GM13976 (cell line): ENCODE measurements at regions not wholly inside any gene's neighbourhood (a gene's known extent, or its start where the extent isn't known, plus 50 kb on each side); places are given as distances from the start of the nearest gene placed in this dataset.
"Not testable (repeated sequence)": the region's sequence is repeated elsewhere in the genome, so short reads cannot be mapped to it uniquely, and the experiment has no call there.

ENCODE experiments used
- DNase-seq: peaks from one replicate; pipeline ENCODE4 v3.0.0; 2012; ENCODE audit warnings: low spot score
- in situ Hi-C: fragments of 300-500 bp; cut with MboI; formaldehyde crosslinking; loops from one replicate; pipeline ENCODE4 v1.12.0; 2022; ENCODE audit warnings: low sequenced_read_pairs, mixed read lengths, inconsistent platforms; ENCODE audit not compliant: unreplicated experiment
- TF ChIP-seq, protein P1 (sequence below): IDR thresholded peaks from 2 replicates; pipeline ENCODE4 v1.5.1; 2012; ENCODE audit warnings: borderline replicate concordance, mild to moderate bottlenecking; ENCODE audit not compliant: insufficient read depth; ENCODE audit errors: extremely low read depth, missing control alignments, control extremely low read depth

DNA sequence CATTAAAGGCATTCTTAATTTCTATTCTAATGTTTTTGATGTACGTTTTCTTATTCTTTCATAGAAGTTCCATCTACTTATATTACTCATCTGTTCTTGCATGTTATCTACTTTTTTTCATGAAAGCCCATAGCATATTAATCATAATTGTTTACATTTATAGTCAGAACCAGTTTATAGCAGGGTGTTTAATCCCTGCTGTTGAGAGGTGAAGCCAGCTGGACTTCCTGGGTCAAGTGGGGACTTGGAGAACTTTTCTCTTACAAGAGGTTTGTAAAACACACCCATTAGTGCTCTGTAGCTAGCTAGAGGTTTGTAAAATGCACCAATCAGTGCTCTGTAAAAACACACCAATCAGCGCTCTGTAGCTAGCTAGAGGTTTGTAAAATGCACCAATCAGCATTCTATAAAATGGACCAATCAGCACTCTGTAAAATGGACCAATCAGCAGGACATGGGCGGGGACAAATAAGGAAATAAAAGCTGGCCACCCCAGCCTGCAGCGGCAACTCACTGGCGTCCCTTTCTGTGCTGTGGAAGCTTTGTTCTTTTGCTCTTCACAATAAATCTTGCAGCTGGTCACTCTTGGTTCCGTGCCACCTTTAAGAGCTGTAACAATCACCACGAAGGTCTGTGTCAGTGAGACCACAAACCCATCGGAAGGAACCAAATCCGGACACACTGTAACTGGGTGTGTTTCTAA is 120.6 kb downstream of the TANC2 start:
- in situ Hi-C loops, result no loop called here
- TF ChIP-seq, protein P1, sequence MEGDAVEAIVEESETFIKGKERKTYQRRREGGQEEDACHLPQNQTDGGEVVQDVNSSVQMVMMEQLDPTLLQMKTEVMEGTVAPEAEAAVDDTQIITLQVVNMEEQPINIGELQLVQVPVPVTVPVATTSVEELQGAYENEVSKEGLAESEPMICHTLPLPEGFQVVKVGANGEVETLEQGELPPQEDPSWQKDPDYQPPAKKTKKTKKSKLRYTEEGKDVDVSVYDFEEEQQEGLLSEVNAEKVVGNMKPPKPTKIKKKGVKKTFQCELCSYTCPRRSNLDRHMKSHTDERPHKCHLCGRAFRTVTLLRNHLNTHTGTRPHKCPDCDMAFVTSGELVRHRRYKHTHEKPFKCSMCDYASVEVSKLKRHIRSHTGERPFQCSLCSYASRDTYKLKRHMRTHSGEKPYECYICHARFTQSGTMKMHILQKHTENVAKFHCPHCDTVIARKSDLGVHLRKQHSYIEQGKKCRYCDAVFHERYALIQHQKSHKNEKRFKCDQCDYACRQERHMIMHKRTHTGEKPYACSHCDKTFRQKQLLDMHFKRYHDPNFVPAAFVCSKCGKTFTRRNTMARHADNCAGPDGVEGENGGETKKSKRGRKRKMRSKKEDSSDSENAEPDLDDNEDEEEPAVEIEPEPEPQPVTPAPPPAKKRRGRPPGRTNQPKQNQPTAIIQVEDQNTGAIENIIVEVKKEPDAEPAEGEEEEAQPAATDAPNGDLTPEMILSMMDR, result no peak
- no peak for DNase-seq

DNA sequence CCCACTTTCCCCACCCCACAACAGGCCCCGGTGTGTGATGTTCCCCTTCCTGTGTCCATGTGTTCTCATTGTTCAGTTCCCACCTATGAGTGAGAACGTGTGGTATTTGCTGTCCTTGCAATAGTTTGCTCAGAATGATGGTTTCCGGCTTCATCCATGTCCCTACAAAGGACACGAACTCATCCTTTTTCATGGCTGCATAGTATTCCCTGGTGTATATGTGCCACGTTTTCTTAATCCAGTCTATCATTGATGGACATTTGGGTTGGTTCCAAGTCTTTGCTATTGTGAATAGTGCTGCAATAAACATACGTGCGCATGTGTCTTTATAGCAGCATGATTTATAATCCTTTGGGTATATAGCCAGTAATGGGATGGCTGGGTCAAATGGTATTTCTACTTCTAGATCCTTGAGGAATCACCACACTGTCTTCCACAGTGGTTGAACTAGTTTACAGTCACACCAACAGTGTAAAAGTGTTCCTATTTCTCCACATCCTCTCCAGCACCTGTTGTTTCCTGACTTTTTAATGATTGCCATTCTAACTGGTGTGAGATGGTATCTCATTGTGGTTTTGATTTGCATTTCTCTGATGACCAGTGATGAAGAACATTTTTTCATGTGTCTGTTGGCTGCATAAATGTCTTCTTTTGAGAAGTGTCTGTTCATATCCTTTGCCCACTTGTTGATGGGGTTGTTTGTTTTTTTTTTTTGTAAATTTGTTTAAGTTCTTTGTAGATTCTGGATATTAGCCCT is 124.5 kb downstream of the TANC2 start:
- DNase-seq, in situ Hi-C loops: not testable (repeated sequence)

GRCh38 chr17:63091909-63092308 is 125.9 kb downstream of the TANC2 start:
- DNase-seq, in situ Hi-C loops: not testable (repeated sequence)

- TF ChIP-seq, protein P1, result no peak
- in situ Hi-C loops, result no loop called here
- no peak for DNase-seq
Observed at GRCh38 chr17:63094631-63095030, 128.6 kb downstream of the TANC2 start.

- DNase-seq, result no peak
- in situ Hi-C loops, result no loop called here
- TF ChIP-seq, protein P1, result no peak
Observed at GRCh38 chr17:63095459-63095858, 129.4 kb downstream of the TANC2 start.

DNA sequence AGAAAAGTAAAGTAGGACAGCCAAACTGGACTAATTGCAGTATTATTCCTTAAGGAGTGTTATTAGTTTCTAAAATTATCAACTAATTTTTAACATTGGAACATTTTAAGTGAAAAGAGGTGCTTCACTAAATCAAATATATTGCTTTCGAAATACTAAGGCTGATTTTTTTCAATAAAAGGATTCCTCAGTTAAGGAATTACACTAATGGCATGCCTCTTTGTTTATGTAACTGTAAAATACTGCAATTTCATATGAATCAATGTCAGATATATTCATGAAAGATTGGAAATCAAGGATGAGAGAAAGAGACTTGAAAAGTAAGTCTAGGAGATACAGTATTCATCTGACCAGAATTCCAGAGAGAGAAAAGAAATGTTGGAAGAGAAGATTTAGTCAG is 129.8 kb downstream of the TANC2 start:
- in situ Hi-C loops, result no loop called here
- TF ChIP-seq, protein P1, result no peak
- no peak for DNase-seq

- no peak for DNase-seq
- TF ChIP-seq, protein P1, result no peak
- in situ Hi-C loops, result no loop called here
Observed at GRCh38 chr17:63096426-63096825, 130.4 kb downstream of the TANC2 start.

- in situ Hi-C loops, result no loop called here
Observed at GRCh38 chr17:63099425-63099824, 133.4 kb downstream of the TANC2 start.

More at GRCh38 chr17:63099425-63099824, 133.4 kb downstream of the TANC2 start:
- TF ChIP-seq, protein P1, result no peak
- no peak for DNase-seq
